Liver (tissue), 3 donors: ENCODE measurements at regions not wholly inside any gene's neighbourhood (a gene's known extent, or its start where the extent isn't known, plus 50 kb on each side); places are given as distances from the start of the nearest gene placed in this dataset.

Experiments used
- EGR1 ChIP-seq, 2 donors: IDR thresholded peaks; 2 replicates each; pipeline ENCODE4 v1.6.1; 2016 to 2018; ENCODE audit warnings: antibody characterized with exemption in 2 of 2, low read depth in 2 of 2
- FOXA1 ChIP-seq: IDR thresholded peaks from 2 replicates; pipeline ENCODE4 v1.6.1; 2016; ENCODE audit warnings: antibody characterized with exemption
- GABPA ChIP-seq, 2 donors: IDR thresholded peaks in 1 of 2; conservative IDR thresholded peaks in 1 of 2; 2 replicates each; pipeline ENCODE4 v1.6.1; 2016; ENCODE audit warnings: antibody characterized with exemption in 2 of 2, mild to moderate bottlenecking in 1 of 2, moderate library complexity in 1 of 2
- JUND ChIP-seq, 2 donors: IDR thresholded peaks; 2 replicates each; pipeline ENCODE4 v1.6.1; 2016; ENCODE audit warnings: antibody characterized with exemption in 2 of 2
- RAD21 ChIP-seq, 2 donors: IDR thresholded peaks; 2 replicates each; pipeline ENCODE4 v1.6.1; 2016; ENCODE audit warnings: antibody characterized with exemption in 2 of 2, mild to moderate bottlenecking in 2 of 2
- YY1 ChIP-seq: IDR thresholded peaks from 2 replicates; pipeline ENCODE4 v1.6.1; 2016; ENCODE audit warnings: antibody characterized with exemption, mild to moderate bottlenecking
- TF ChIP-seq, protein P1 (sequence below): fragments of 150-350 bp; IDR thresholded peaks from 2 replicates; pipeline ENCODE4 v1.5.1; 2017; ENCODE audit warnings: improper control_type of control experiment, low read depth, low read length; ENCODE audit not compliant: missing input control
- TF ChIP-seq, protein P2 (sequence below): IDR thresholded peaks from 2 replicates; pipeline ENCODE4 v1.6.1; 2016; ENCODE audit warnings: antibody characterized with exemption
- TF ChIP-seq, protein P3 (sequence below): IDR thresholded peaks from 2 replicates; pipeline ENCODE4 v1.6.1; 2016; ENCODE audit warnings: antibody characterized with exemption
- donor health status: healthy.
- donor health status: healthy.

DNA sequence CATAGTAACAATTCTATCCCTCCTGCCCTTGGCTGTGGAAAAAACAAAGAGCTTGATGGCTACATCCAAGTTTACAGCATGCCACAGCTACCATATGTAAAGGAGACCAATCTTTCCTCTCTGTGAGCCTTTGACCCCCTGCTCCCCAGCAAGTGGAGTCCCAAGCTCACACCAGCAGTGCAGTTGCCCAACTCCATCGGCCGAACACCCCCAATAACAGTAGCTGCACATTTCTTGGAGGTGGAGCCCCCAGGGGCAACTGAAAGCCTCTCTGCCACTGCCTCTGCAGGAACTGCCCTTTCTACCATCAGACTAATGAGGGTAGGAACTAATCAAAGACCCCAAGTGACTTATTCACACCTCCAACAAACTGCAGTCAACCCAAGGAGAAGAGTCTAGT is 81.0 kb upstream of the TCEAL2 start:
- TF ChIP-seq GABPA (IDR thresholded peaks at IDR 0.05 in 1 of 2, conservative IDR thresholded peaks at IDR 0.05 in 1 of 2) (no peak), RAD21 (IDR thresholded peaks at IDR 0.05) (no peak), FOXA1 (no peak), EGR1 (IDR thresholded peaks at IDR 0.05; ENCODE audit: low read depth in 2 of 2) (no peak), JUND (IDR thresholded peaks at IDR 0.05) (no peak), YY1 (no peak)
- TF ChIP-seq, protein P1, sequence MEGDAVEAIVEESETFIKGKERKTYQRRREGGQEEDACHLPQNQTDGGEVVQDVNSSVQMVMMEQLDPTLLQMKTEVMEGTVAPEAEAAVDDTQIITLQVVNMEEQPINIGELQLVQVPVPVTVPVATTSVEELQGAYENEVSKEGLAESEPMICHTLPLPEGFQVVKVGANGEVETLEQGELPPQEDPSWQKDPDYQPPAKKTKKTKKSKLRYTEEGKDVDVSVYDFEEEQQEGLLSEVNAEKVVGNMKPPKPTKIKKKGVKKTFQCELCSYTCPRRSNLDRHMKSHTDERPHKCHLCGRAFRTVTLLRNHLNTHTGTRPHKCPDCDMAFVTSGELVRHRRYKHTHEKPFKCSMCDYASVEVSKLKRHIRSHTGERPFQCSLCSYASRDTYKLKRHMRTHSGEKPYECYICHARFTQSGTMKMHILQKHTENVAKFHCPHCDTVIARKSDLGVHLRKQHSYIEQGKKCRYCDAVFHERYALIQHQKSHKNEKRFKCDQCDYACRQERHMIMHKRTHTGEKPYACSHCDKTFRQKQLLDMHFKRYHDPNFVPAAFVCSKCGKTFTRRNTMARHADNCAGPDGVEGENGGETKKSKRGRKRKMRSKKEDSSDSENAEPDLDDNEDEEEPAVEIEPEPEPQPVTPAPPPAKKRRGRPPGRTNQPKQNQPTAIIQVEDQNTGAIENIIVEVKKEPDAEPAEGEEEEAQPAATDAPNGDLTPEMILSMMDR = no peak
- TF ChIP-seq, protein P2, sequence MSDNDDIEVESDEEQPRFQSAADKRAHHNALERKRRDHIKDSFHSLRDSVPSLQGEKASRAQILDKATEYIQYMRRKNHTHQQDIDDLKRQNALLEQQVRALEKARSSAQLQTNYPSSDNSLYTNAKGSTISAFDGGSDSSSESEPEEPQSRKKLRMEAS = no peak
- TF ChIP-seq, protein P3, sequence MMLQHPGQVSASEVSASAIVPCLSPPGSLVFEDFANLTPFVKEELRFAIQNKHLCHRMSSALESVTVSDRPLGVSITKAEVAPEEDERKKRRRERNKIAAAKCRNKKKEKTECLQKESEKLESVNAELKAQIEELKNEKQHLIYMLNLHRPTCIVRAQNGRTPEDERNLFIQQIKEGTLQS = no peak
